Progenitor cell of endocrine pancreas (in vitro differentiated cells): ENCODE measurements at regions not wholly inside any gene's neighbourhood (a gene's known extent, or its start where the extent isn't known, plus 50 kb on each side); places are given as distances from the start of the nearest gene placed in this dataset.

ENCODE experiments used
- DNase-seq: peaks from one replicate; pipeline ENCODE4 v3.0.0; 2021; ENCODE audit warnings: low spot score; ENCODE audit not compliant: unreplicated experiment
- H3K27ac Mint-ChIP-seq: 2 replicates; pipeline ENCODE4 v1.8.0; 2021; ENCODE audit warnings: mild to moderate bottlenecking, moderate library complexity, mixed read lengths
- H3K27me3 Mint-ChIP-seq: 2 replicates; pipeline ENCODE4 v1.8.0; 2021; ENCODE audit warnings: mixed read lengths
- H3K36me3 Mint-ChIP-seq: 2 replicates; pipeline ENCODE4 v1.8.0; 2022; ENCODE audit warnings: mixed read lengths; ENCODE audit not compliant: insufficient read depth
- H3K4me1 Mint-ChIP-seq: 2 replicates; pipeline ENCODE4 v1.8.0; 2021; ENCODE audit warnings: low read depth, mixed read lengths
- H3K4me3 Mint-ChIP-seq: 2 replicates; pipeline ENCODE4 v1.8.0; 2021; ENCODE audit warnings: low read depth, mild to moderate bottlenecking, moderate library complexity, mixed read lengths
- H3K9me3 Mint-ChIP-seq: 2 replicates; pipeline ENCODE4 v1.8.0; 2021; ENCODE audit warnings: low read depth, mixed read lengths
- TF ChIP-seq, protein P1 (sequence below): fragments of 200-600 bp; sonication (generic); IDR thresholded peaks from one replicate; pipeline ENCODE4 v1.5.0; 2021; ENCODE audit warnings: antibody characterized with exemption, mild to moderate bottlenecking; ENCODE audit not compliant: unreplicated experiment

- H3K4me1 Mint-ChIP-seq = no peaks in the 10 kb centered on the region
- TF ChIP-seq, protein P1, sequence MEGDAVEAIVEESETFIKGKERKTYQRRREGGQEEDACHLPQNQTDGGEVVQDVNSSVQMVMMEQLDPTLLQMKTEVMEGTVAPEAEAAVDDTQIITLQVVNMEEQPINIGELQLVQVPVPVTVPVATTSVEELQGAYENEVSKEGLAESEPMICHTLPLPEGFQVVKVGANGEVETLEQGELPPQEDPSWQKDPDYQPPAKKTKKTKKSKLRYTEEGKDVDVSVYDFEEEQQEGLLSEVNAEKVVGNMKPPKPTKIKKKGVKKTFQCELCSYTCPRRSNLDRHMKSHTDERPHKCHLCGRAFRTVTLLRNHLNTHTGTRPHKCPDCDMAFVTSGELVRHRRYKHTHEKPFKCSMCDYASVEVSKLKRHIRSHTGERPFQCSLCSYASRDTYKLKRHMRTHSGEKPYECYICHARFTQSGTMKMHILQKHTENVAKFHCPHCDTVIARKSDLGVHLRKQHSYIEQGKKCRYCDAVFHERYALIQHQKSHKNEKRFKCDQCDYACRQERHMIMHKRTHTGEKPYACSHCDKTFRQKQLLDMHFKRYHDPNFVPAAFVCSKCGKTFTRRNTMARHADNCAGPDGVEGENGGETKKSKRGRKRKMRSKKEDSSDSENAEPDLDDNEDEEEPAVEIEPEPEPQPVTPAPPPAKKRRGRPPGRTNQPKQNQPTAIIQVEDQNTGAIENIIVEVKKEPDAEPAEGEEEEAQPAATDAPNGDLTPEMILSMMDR = no peak
- no peak overlapping the region for H3K4me3 Mint-ChIP-seq
- no peak for DNase-seq
- peaks cover 14% of the 10 kb centered on the region for H3K9me3 Mint-ChIP-seq
- H3K27ac Mint-ChIP-seq = no peak overlapping the region
- no peaks in the 10 kb centered on the region for H3K36me3 Mint-ChIP-seq
- peaks cover 17% of the 10 kb centered on the region for H3K27me3 Mint-ChIP-seq
These were observed 87.7 kb upstream of the ALX4 start for GRCh38 chr11:44397586-44398178.

DNA sequence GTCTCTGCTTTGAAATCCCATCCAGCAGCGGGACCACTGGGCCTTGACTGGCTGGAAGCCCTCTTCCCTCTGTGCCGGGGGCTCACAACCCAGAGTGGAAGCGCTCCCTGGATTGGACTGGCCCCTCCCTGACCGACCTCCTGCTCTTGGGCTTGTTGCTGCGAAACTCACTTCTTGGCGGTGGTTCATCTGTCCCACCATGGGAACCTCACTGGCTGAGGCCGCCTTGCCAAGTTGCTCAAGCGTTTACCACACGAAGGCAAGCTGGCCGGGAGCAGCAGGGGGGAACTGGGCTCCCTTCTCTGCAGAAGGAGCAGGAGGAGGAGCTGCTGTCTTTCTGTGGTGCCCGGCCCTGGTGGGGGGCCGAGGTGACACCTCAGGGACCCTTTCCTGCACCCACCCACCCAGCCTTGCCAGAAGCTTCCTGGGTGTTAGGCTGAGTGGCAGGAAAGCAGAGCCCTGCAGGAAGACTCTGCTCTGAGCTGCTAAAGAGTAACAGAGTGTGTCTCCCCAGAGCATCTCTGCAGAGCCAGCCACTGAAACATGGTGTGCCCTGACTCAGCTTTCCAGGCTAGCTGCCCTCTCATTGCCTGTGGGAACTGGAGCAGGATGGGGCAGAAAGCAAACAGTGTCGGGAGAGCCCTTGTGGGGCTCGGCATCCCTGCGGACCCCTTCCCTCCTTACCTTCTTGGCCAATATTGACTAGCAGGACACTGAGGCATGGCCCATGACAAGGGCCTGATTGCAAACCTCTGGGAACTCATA lies 88.5 kb upstream of the ALX4 start:
- H3K4me1 Mint-ChIP-seq = no peaks in the 10 kb centered on the region
- no peak overlapping the region for H3K27ac Mint-ChIP-seq
- H3K36me3 Mint-ChIP-seq = no peaks in the 10 kb centered on the region
- TF ChIP-seq, protein P1 = no peak
- peaks cover 17% of the 10 kb centered on the region for H3K27me3 Mint-ChIP-seq
- H3K4me3 Mint-ChIP-seq = no peak overlapping the region
- peaks cover 10% of the 10 kb centered on the region for H3K9me3 Mint-ChIP-seq
- no peak for DNase-seq

DNA sequence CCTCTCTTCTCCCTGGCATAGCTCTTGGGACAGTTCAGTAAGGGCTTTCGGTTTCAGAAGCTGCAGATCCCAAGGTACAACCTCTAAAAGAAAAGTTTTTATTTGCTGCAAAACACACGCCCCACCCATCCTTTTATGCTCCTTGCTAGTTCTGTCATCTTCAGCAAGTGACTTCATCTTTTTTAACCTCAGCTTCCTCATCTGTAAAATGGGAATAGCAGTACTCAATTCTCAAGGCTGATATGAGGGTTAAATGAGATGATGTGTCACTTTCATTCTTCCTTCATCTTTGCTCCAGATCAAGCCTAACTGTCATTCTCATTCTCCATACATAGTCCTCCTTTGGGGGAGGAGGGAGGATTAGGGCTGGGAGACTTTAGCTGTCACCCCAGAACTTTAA lies 90.0 kb upstream of the ALX4 start:
- H3K4me1 Mint-ChIP-seq = no peaks in the 10 kb centered on the region
- no peak for DNase-seq
- no peak overlapping the region for H3K27ac Mint-ChIP-seq
- H3K36me3 Mint-ChIP-seq = no peaks in the 10 kb centered on the region
- H3K4me3 Mint-ChIP-seq = no peak overlapping the region
- peaks cover 17% of the 10 kb centered on the region for H3K27me3 Mint-ChIP-seq
- TF ChIP-seq, protein P1 = no peak
- no peaks in the 10 kb centered on the region for H3K9me3 Mint-ChIP-seq

DNA sequence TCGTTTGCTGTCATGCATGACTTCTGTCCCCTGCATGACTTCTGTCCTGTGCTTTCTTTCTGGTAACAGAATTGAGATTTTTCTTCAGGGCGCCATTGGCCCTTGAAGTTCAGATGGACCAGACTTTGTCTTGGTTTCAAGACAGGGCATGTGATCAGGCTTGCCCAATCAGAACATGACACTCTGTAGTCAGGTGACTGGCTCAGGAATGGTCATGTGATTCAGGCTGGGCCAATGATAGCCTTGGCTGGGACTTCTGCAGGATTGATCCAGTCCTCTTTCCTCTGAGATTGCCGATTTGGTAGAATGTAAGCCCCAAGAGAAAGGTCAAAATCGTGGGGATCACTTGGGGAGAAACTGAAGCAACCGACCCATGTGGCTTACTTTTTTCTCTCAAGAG lies 90.5 kb upstream of the ALX4 start:
- H3K27me3 Mint-ChIP-seq = peaks cover 20% of the 10 kb centered on the region

GRCh38 chr11:44402466-44403075 lies 92.6 kb upstream of the ALX4 start:
- H3K27ac Mint-ChIP-seq = no peak overlapping the region
- no peaks in the 10 kb centered on the region for H3K9me3 Mint-ChIP-seq
- DNase-seq = no peak
- no peaks in the 10 kb centered on the region for H3K4me1 Mint-ChIP-seq
- H3K36me3 Mint-ChIP-seq = no peaks in the 10 kb centered on the region
- TF ChIP-seq, protein P1 = no peak
- peaks cover 18% of the 10 kb centered on the region for H3K27me3 Mint-ChIP-seq
- no peak overlapping the region for H3K4me3 Mint-ChIP-seq

More for the DNA sequence above, 90.5 kb upstream of the ALX4 start:
- no peaks in the 10 kb centered on the region for H3K9me3 Mint-ChIP-seq
- DNase-seq = no peak
- H3K4me1 Mint-ChIP-seq = no peaks in the 10 kb centered on the region
- no peak overlapping the region for H3K4me3 Mint-ChIP-seq
- TF ChIP-seq, protein P1 = no peak
- no peak overlapping the region for H3K27ac Mint-ChIP-seq
- no peaks in the 10 kb centered on the region for H3K36me3 Mint-ChIP-seq
